ENCODE measurements at regions not wholly inside any gene's neighbourhood (a gene's known extent, or its start where the extent isn't known, plus 50 kb on each side); places are given as distances from the start of the nearest gene placed in this dataset.

DNA sequence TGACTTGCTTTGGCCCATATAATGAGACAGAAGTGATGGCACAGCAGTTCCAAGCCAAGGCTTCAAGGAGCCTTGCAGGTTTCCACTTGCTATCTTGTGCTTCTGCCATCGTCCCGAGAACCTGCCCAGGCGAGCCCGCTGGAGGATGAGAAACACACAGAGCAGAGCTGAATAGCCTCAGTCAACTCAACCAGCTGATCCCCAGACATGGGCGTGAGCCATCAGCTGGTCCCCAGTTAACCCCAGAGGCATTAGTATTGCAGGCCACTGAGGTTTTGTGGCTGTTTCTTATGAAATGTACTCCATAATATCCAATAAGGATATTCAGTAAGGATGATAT is 57.7 kb upstream of the GPCPD1 start:
- ChIA-PET POLR2A (ENCODE audit: partially characterized antibody) (no interaction called here), CTCF (ENCODE audit: partially characterized antibody) (no interaction called here)
- no peak overlapping the region for H3K4me3 ChIP-seq (ENCODE audit: extremely low read depth in 1 of 4, insufficient read depth in 2 of 4, low read depth in 3 of 4, low read length in 4 of 4)
- no peaks in the 10 kb centered on the region for H3K4me1 ChIP-seq (replicated peaks in 1 of 4; ENCODE audit: control insufficient read depth in 3 of 4, insufficient read depth in 4 of 4, low read length in 3 of 4)
- FAIRE-seq: no peak
- no peak overlapping the region for H2BK12ac ChIP-seq (ENCODE audit: low read depth, low read length)
- H3K4ac ChIP-seq (replicated peaks; ENCODE audit: insufficient read length, low read depth, low read length): no peak overlapping the region
- no peak overlapping the region for H2AFZ ChIP-seq (ENCODE audit: low read length)
- H4K91ac ChIP-seq (replicated peaks; ENCODE audit: insufficient read length, low read length): no peak overlapping the region
- H3K14ac ChIP-seq (ENCODE audit: insufficient read length): no peak overlapping the region
- no peak overlapping the region for H3K9ac ChIP-seq (replicated peaks in 1 of 4; ENCODE audit: extremely low read depth in 1 of 4, low read depth in 3 of 4, low read length in 3 of 4)
- H2BK15ac ChIP-seq (ENCODE audit: low read length): no peak overlapping the region
- no peak overlapping the region for H2BK120ac ChIP-seq (replicated peaks; ENCODE audit: low read depth, low read length)
- no peak overlapping the region for H3K4me2 ChIP-seq (ENCODE audit: insufficient read depth in 1 of 2, low read depth in 2 of 2, low read length in 2 of 2)
- no peak overlapping the region for H3K23ac ChIP-seq (ENCODE audit: insufficient read length)
- no peak overlapping the region for H2BK5ac ChIP-seq (ENCODE audit: low read depth, low read length)
- H4K20me1 ChIP-seq (replicated peaks in 1 of 2; ENCODE audit: control insufficient read depth in 1 of 2, insufficient read depth in 2 of 2, low read length in 2 of 2): no peaks in the 10 kb centered on the region
- no peak overlapping the region for H4K8ac ChIP-seq (ENCODE audit: extremely low read depth, insufficient read depth, low read length)
- H3K27ac ChIP-seq (ENCODE audit: low read depth, low read length): no peak overlapping the region
- TF ChIP-seq SUZ12 (IDR thresholded peaks at IDR 0.05; ENCODE audit: low read length) (no peak), JUN (IDR thresholded peaks at IDR 0.05; ENCODE audit: low read depth, low read length) (no peak), SAP30 (IDR thresholded peaks at IDR 0.05; ENCODE audit: insufficient read depth, insufficient replicate concordance, low read length) (no peak), CBX8 (IDR thresholded peaks at IDR 0.05; ENCODE audit: borderline replicate concordance, low read depth, low read length) (no peak), RAD21 (IDR thresholded peaks at IDR 0.05 in 1 of 2, conservative IDR thresholded peaks at IDR 0.05 in 1 of 2; ENCODE audit: low read depth in 2 of 2, low read length in 2 of 2) (no peak), MAX (IDR thresholded peaks at IDR 0.05) (no peak)
- TF ChIP-seq, protein P1, sequence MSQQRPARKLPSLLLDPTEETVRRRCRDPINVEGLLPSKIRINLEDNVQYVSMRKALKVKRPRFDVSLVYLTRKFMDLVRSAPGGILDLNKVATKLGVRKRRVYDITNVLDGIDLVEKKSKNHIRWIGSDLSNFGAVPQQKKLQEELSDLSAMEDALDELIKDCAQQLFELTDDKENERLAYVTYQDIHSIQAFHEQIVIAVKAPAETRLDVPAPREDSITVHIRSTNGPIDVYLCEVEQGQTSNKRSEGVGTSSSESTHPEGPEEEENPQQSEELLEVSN (IDR thresholded peaks at IDR 0.05): no peak
- no peak overlapping the region for H3K18ac ChIP-seq (ENCODE audit: extremely low read depth, low read length)
- no peaks in the 10 kb centered on the region for H3K9me3 ChIP-seq (ENCODE audit: insufficient read depth in 2 of 2, low read depth in 1 of 2, low read length in 1 of 2)
- WGBS, 2 experiments (ENCODE audit: extremely low coverage in 1 of 2, insufficient coverage in 1 of 2, insufficient read length in 1 of 2, insufficient replicate concordance in 2 of 2, low coverage in 1 of 2, low lambda C conversion rate in 2 of 2, missing lambda C conversion rate in 1 of 2): 96% methylated on average over 5 of the region's 5 CpGs; no CpG with 5 or more reads in 1 of the 2 experiments
- H4K5ac ChIP-seq (ENCODE audit: insufficient read length, low read depth, low read length): no peak overlapping the region
- no peaks in the 10 kb centered on the region for H3K36me3 ChIP-seq (ENCODE audit: control insufficient read depth in 2 of 4, insufficient read depth in 4 of 4, low read length in 3 of 4)
- no peak overlapping the region for H2BK20ac ChIP-seq (ENCODE audit: low read length)
- no peak for DNase-seq (ENCODE audit: low read depth in 1 of 2, low spot score in 2 of 2)
- no peaks in the 10 kb centered on the region for H3K27me3 ChIP-seq (replicated peaks in 1 of 4; ENCODE audit: control insufficient read depth in 3 of 4, extremely low read depth in 1 of 4, insufficient read depth in 3 of 4, low read length in 3 of 4)
- H3K79me1 ChIP-seq (ENCODE audit: low read depth, low read length): no peaks in the 10 kb centered on the region
- H3K23me2 ChIP-seq (ENCODE audit: low read depth, low read length): no peaks in the 10 kb centered on the region
- no peaks in the 10 kb centered on the region for H3K79me2 ChIP-seq (ENCODE audit: control insufficient read depth in 1 of 2, insufficient read depth in 2 of 2, low read length in 2 of 2)
- H3K56ac ChIP-seq (replicated peaks; ENCODE audit: insufficient read length, low read depth, low read length): no peak overlapping the region
- H2AK5ac ChIP-seq (ENCODE audit: low read depth, low read length): no peak overlapping the region

All from H1 (cell line).